ENCODE measurements at regions not wholly inside any gene's neighbourhood (a gene's known extent, or its start where the extent isn't known, plus 50 kb on each side); places are given as distances from the start of the nearest gene placed in this dataset.

GRCh38 chrX:95716841-95717240 lies 967.8 kb upstream of the DIAPH2 start:
- no peak for TF ChIP-seq SUZ12 (IDR thresholded peaks at IDR 0.05; ENCODE audit: extremely low read depth, insufficient read depth, insufficient read length)
- no peak for TF ChIP-seq ZNF274 (IDR thresholded peaks at IDR 0.05; ENCODE audit: low read depth, low read length)

Measured in NT2/D1 (cell line).